ENCODE measurements at regions not wholly inside any gene's neighbourhood (a gene's known extent, or its start where the extent isn't known, plus 50 kb on each side); places are given as distances from the start of the nearest gene placed in this dataset.

DNA sequence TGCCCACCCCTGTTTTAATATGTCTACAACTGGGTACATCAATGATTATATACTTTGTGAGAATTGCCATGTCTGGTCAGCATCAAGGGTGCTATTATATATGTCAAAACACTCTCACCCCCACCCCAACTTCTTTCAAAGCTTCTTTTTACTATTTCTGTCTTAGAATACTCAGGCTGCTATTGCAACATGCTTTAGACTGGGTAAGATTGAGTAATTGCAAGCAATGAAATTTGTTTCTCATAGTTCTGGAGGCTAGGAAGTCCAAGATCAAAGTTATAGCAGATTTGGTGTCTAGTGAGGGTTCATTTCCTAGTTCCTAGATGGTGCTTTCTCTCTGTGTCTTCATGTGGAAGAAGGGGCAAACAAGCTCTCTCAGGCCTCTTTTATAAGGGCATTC, 100.5 kb upstream of the KCNK1 start:
- Histone ChIP-seq H3K9me3 (ENCODE audit: control insufficient read depth, insufficient read depth, low read length) (peaks cover 29% of the 10 kb centered on the region), H3K27ac (ENCODE audit: low read depth, low read length) (no peak overlapping the region), H3K27me3 (ENCODE audit: control insufficient read depth, insufficient read depth, low read length) (no peaks in the 10 kb centered on the region), H3K4me3 (ENCODE audit: low read depth, low read length) (no peak overlapping the region)
- ChIA-PET CTCF (no interaction called here), POLR2A (no interaction called here)
- no peak for DNase-seq (ENCODE audit: low read depth, low spot score)
- TF ChIP-seq, protein P1, sequence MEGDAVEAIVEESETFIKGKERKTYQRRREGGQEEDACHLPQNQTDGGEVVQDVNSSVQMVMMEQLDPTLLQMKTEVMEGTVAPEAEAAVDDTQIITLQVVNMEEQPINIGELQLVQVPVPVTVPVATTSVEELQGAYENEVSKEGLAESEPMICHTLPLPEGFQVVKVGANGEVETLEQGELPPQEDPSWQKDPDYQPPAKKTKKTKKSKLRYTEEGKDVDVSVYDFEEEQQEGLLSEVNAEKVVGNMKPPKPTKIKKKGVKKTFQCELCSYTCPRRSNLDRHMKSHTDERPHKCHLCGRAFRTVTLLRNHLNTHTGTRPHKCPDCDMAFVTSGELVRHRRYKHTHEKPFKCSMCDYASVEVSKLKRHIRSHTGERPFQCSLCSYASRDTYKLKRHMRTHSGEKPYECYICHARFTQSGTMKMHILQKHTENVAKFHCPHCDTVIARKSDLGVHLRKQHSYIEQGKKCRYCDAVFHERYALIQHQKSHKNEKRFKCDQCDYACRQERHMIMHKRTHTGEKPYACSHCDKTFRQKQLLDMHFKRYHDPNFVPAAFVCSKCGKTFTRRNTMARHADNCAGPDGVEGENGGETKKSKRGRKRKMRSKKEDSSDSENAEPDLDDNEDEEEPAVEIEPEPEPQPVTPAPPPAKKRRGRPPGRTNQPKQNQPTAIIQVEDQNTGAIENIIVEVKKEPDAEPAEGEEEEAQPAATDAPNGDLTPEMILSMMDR (IDR thresholded peaks at IDR 0.05; ENCODE audit: low read depth, low read length): no peak

DNA sequence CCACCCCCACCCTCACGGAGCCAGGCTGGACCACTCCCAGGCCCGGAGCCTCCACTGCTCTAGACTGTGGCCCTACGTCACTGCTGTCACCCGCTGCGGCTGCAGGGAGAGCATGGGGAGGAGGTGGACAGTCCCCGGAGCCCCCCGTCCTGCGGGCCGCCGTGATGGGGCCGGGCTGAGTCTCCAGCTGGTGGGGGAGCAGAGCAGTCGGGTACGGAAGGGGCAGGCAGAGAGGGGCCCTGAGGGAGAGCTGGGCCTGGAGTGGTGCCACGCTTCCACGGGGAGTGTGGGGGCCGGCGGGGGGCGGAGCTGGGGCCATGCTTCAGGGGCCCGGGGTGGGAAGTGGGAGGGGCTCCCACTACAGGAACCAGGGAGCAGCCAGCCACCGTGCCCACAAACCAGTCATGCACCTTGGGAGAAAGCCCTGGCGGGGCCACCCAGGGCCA, 98.9 kb upstream of the KCNK1 start:
- no peaks in the 10 kb centered on the region for H3K27me3 ChIP-seq (ENCODE audit: control insufficient read depth, insufficient read depth, low read length)
- POLR2A ChIA-PET: no interaction called here
- peaks cover 36% of the 10 kb centered on the region for H3K9me3 ChIP-seq (ENCODE audit: control insufficient read depth, insufficient read depth, low read length)
- CTCF ChIA-PET: no interaction called here
- no peak for DNase-seq (ENCODE audit: low read depth, low spot score)
- TF ChIP-seq, protein P1 (IDR thresholded peaks at IDR 0.05; ENCODE audit: low read depth, low read length): no peak
- H3K4me3 ChIP-seq (ENCODE audit: low read depth, low read length): no peak overlapping the region
- no peak overlapping the region for H3K27ac ChIP-seq (ENCODE audit: low read depth, low read length)

DNA sequence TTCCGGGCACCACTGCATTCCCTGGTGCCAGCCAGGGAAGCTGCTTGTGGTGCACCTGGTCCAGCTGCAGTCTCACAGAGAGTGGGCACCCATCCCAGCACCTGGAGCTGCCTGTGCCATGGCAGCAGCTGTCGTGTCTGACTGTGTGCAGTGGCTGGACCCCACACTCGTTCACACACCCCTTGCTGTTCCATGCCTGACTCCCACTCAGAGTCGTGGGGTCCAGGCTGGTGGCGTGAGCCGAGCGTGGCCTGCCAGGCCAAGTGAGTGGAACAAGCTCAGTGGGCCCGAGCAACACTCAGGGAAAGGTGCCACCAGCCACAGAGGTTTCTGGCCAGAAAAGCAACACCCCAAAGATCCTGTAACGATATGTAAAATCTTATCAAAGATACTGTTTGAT, 97.2 kb upstream of the KCNK1 start:
- POLR2A ChIA-PET: no interaction called here
- DNase-seq (ENCODE audit: low read depth, low spot score): no peak
- TF ChIP-seq, protein P1 (IDR thresholded peaks at IDR 0.05; ENCODE audit: low read depth, low read length): no peak
- H3K27ac ChIP-seq (ENCODE audit: low read depth, low read length): no peak overlapping the region
- CTCF ChIA-PET: no interaction called here
- H3K9me3 ChIP-seq (ENCODE audit: control insufficient read depth, insufficient read depth, low read length): peaks cover 40% of the 10 kb centered on the region
- no peaks in the 10 kb centered on the region for H3K27me3 ChIP-seq (ENCODE audit: control insufficient read depth, insufficient read depth, low read length)
- no peak overlapping the region for H3K4me3 ChIP-seq (ENCODE audit: low read depth, low read length)

DNA sequence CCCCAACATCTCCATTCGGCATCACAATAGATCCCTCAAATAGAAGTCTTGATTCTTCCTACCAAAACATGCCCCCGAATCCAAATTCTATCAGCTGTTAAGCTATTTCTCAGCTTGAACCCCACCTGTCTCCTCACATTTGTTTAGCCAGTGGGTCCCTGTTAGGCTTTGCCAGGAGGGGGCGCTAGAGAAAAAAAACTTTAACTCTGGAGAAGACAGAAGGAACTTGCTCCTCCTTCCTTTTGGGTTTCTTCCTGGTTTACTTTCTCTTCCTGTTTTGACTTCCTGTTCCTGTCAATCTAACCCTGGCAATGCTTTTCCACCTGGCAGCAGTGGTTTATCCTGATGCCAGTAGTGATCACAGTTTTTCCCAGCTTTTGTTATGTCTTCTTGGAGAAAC, 95.6 kb upstream of the KCNK1 start:
- ChIA-PET CTCF (no interaction called here), POLR2A (no interaction called here)
- DNase-seq (ENCODE audit: low read depth, low spot score): no peak
- H3K27me3 ChIP-seq (ENCODE audit: control insufficient read depth, insufficient read depth, low read length): no peaks in the 10 kb centered on the region
- TF ChIP-seq, protein P1 (IDR thresholded peaks at IDR 0.05; ENCODE audit: low read depth, low read length): 0 out of 2 replicates have a peak, but pooled peaks have one; percentile 5
- no peak overlapping the region for H3K27ac ChIP-seq (ENCODE audit: low read depth, low read length)
- no peak overlapping the region for H3K4me3 ChIP-seq (ENCODE audit: low read depth, low read length)
- H3K9me3 ChIP-seq (ENCODE audit: control insufficient read depth, insufficient read depth, low read length): peaks cover 36% of the 10 kb centered on the region

DNA sequence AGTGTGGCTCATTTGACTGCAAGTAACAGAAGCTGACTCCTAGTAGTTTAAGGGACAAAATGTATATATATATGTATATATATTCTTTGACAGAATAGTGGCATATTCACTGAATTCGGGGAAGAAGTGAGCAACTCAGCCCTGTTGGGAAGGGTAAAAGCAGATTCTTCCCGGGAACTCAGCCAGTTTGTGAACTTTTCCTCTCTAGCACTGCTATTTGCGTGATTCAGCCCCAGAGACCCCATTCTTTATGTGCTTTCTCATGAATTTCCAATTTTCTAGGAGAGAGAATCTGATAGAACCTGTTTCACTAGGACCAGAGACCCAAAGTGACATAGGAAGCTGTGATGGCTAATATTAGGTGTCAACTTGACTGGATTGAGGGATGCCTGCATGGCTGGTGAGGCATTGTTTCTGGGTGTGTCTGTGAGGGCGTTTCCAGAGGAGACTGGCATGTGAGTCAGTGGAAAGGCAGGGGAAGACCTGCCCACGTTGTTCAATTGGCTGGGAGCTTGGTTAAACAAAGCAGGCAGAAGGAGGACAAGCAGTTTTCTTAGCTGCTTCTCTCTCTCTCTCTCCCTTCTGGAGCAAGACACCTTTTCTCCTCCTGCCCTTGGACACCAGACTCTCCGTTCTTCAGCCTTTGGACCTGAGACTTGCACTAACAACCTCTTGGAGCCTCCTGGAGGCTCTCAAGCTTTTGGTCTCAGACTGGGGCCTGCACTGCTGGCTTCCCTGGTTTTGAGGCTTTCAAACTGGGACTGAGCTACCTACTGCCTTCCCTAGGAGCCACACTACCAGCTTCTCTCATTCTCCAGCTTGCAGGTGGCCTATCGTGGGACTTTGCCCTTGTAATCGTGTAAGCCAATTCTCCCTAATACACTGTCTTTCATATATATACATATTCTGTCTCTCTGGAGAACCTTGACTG, 93.4 kb upstream of the KCNK1 start:
- ChIA-PET POLR2A (no interaction called here), CTCF (no interaction called here)
- TF ChIP-seq, protein P1 (IDR thresholded peaks at IDR 0.05; ENCODE audit: low read depth, low read length): no peak
- Histone ChIP-seq H3K4me3 (ENCODE audit: low read depth, low read length) (no peak overlapping the region), H3K9me3 (ENCODE audit: control insufficient read depth, insufficient read depth, low read length) (peaks cover 26% of the 10 kb centered on the region), H3K27ac (ENCODE audit: low read depth, low read length) (no peak overlapping the region), H3K27me3 (ENCODE audit: control insufficient read depth, insufficient read depth, low read length) (no peaks in the 10 kb centered on the region)
- DNase-seq (ENCODE audit: low read depth, low spot score): no peak

Data from AG04450 (cell line).